Stimulated activated CD4-positive, alpha-beta T cell treated with anti-CD3 and anti-CD28 coated beads, Interleukin-4, amount 100 ng/mL, for 48 hours (primary cell): ENCODE measurements at regions not wholly inside any gene's neighbourhood (a gene's known extent, or its start where the extent isn't known, plus 50 kb on each side); places are given as distances from the start of the nearest gene placed in this dataset.
"Not testable (repeated sequence)": the region's sequence is repeated elsewhere in the genome, so short reads cannot be mapped to it uniquely, and the experiment has no call there.

ENCODE experiments used
- DNase-seq, 2 donors: peaks; one replicate each; pipeline ENCODE4 v3.0.0-alpha.2; 2020; ENCODE audit warnings: low read depth in 2 of 2

GRCh38 chr9:81074221-81074620 lies 615.1 kb downstream of the TLE1 start:
- no peak for DNase-seq

- no peak for DNase-seq
These were observed 615.5 kb downstream of the TLE1 start for GRCh38 chr9:81073821-81074220.

- no peak for DNase-seq
These were observed 616.6 kb downstream of the TLE1 start for GRCh38 chr9:81072758-81073157.

GRCh38 chr9:81071108-81071507 lies 618.2 kb downstream of the TLE1 start:
- DNase-seq, result no peak

GRCh38 chr9:81070689-81071088 lies 618.7 kb downstream of the TLE1 start:
- DNase-seq, result no peak

- no peak for DNase-seq
These were observed 619.4 kb downstream of the TLE1 start for GRCh38 chr9:81069923-81070322.

GRCh38 chr9:81069038-81069795 lies 620.1 kb downstream of the TLE1 start:
- no peak for DNase-seq

- DNase-seq, result not testable (repeated sequence)
These were observed 626.4 kb downstream of the TLE1 start for GRCh38 chr9:81062995-81063394.

- DNase-seq, result no peak
These were observed 630.6 kb downstream of the TLE1 start for GRCh38 chr9:81058782-81059181.

GRCh38 chr9:81053298-81054025 lies 635.9 kb downstream of the TLE1 start:
- no peak for DNase-seq

GRCh38 chr9:81052846-81053245 lies 636.5 kb downstream of the TLE1 start:
- no peak for DNase-seq

- no peak for DNase-seq
These were observed 642.1 kb downstream of the TLE1 start for GRCh38 chr9:81047280-81047679.

GRCh38 chr9:81045658-81046057 lies 643.7 kb downstream of the TLE1 start:
- DNase-seq, result no peak

- DNase-seq, result no peak
These were observed 651.5 kb downstream of the TLE1 start for GRCh38 chr9:81037889-81038288.

GRCh38 chr9:81035601-81036000 lies 653.7 kb downstream of the TLE1 start:
- DNase-seq, result no peak

- DNase-seq, result no peak
These were observed 654.2 kb downstream of the TLE1 start for GRCh38 chr9:81035171-81035570.

- no peak for DNase-seq
These were observed 656.5 kb downstream of the TLE1 start for GRCh38 chr9:81032831-81033230.

- no peak for DNase-seq
These were observed 657.2 kb downstream of the TLE1 start for GRCh38 chr9:81032030-81032572.

GRCh38 chr9:81031422-81032029 lies 657.8 kb downstream of the TLE1 start:
- DNase-seq, result no peak

- no peak for DNase-seq
These were observed 659.3 kb downstream of the TLE1 start for GRCh38 chr9:81030027-81030426.

GRCh38 chr9:81028504-81028903 lies 660.8 kb downstream of the TLE1 start:
- DNase-seq, result no peak

- DNase-seq, result no peak
These were observed 667.2 kb downstream of the TLE1 start for GRCh38 chr9:81022177-81022576.

- not testable (repeated sequence) for DNase-seq
These were observed 674.4 kb downstream of the TLE1 start for GRCh38 chr9:81014945-81015344.
